ENCODE measurements at regions not wholly inside any gene's neighbourhood (a gene's known extent, or its start where the extent isn't known, plus 50 kb on each side); places are given as distances from the start of the nearest gene placed in this dataset.

- TF ChIP-seq YY1 (IDR thresholded peaks at IDR 0.05; ENCODE audit: insufficient read depth, insufficient read length) (no peak), SUZ12 (IDR thresholded peaks at IDR 0.05; ENCODE audit: extremely low read depth, insufficient read depth, insufficient read length) (no peak), ZNF274 (IDR thresholded peaks at IDR 0.05; ENCODE audit: low read depth, low read length) (no peak)
These were observed 109.0 kb upstream of the THBS2 start for GRCh38 chr6:169362501-169363121.

Data from NT2/D1 (cell line).